Kidney (tissue), 13 donors: ENCODE measurements at regions not wholly inside any gene's neighbourhood (a gene's known extent, or its start where the extent isn't known, plus 50 kb on each side); places are given as distances from the start of the nearest gene placed in this dataset.

ENCODE experiments used
- DNase-seq, 5 donors: peaks; one replicate each; pipeline ENCODE4 v3.0.0-alpha.2; 2013 to 2020
- FAIRE-seq: peaks from 2 replicates; lab custom pipeline; 2012; peaks lifted over from hg19 to GRCh38; lab: Jason Lieb, UNC
- H3K27ac ChIP-seq, 2 donors: one replicate each; pipeline ENCODE4 v1.7.0; 2013; ENCODE audit warnings: low read depth in 2 of 2, low read length in 2 of 2, inconsistent platforms in 1 of 2
- H3K27me3 ChIP-seq: one replicate; pipeline ENCODE4 v1.7.1; 2013; ENCODE audit warnings: low read length, inconsistent platforms; ENCODE audit not compliant: control insufficient read depth, insufficient read depth
- H3K36me3 ChIP-seq, 3 donors: one replicate each; pipeline versions ENCODE4 v1.7.0 to v1.7.1; 2013; ENCODE audit warnings: low read length in 3 of 3, control low read depth in 1 of 3, inconsistent platforms in 1 of 3; ENCODE audit not compliant: insufficient read depth in 3 of 3, control insufficient read depth in 2 of 3
- H3K4me1 ChIP-seq, 3 donors: one replicate each; pipeline versions ENCODE4 v1.7.0 to v1.7.1; 2013; ENCODE audit warnings: low read length in 3 of 3, inconsistent platforms in 1 of 3, low read depth in 1 of 3; ENCODE audit not compliant: control insufficient read depth in 2 of 3, insufficient read depth in 2 of 3
- H3K4me3 ChIP-seq, 3 donors: one replicate each; pipeline versions ENCODE4 v1.7.0 to v1.8.1; 2013; ENCODE audit warnings: low read length in 3 of 3, control low read depth in 1 of 3, inconsistent platforms in 1 of 3
- H3K9ac ChIP-seq, 3 donors: one replicate each; pipeline versions ENCODE4 v1.7.0 to v1.7.1; 2013; ENCODE audit warnings: low read length in 3 of 3, control low read depth in 1 of 3, inconsistent platforms in 1 of 3
- H3K9me3 ChIP-seq, 3 donors: one replicate each; pipeline versions ENCODE4 v1.7.0 to v1.7.1; 2013; ENCODE audit warnings: low read length in 3 of 3, control low read depth in 1 of 3, inconsistent platforms in 1 of 3; ENCODE audit not compliant: control insufficient read depth in 2 of 3, insufficient read depth in 1 of 3
- intact Hi-C: fragments of 100-400 bp; cut with DNase I; formaldehyde crosslinking; loops from one replicate; pipeline ENCODE4 v1.11.1; 2022
- TF ChIP-seq, protein P1 (sequence below): IDR thresholded peaks from 3 replicates; pipeline ENCODE4 v1.5.1; 2012; ENCODE audit warnings: mild to moderate bottlenecking, moderate library complexity, borderline replicate concordance; ENCODE audit not compliant: insufficient read depth; ENCODE audit errors: extremely low read depth
- donor health status: control.
- donor health status: control.
- donor health status: control.
- donor health status: control.
- donor health status: control.
- donor health status: DM: yes; HTN: yes; CAD: no.
- donor health status: Normal renal cell carcinoma (clear cell type).

GRCh38 chr14:21729703-21730233, 56.1 kb upstream of the OR4E1 start:
- FAIRE-seq (no peak), DNase-seq (no peak)
- Histone ChIP-seq H3K4me3 (no peak overlapping the region), H3K27me3 (no peaks in the 10 kb centered on the region), H3K9me3 (no peaks in the 10 kb centered on the region), H3K4me1 (no peaks in the 10 kb centered on the region), H3K9ac (no peak overlapping the region), H3K36me3 (no peaks in the 10 kb centered on the region), H3K27ac (no peak overlapping the region)
- intact Hi-C loops = no loop called here
- TF ChIP-seq, protein P1, sequence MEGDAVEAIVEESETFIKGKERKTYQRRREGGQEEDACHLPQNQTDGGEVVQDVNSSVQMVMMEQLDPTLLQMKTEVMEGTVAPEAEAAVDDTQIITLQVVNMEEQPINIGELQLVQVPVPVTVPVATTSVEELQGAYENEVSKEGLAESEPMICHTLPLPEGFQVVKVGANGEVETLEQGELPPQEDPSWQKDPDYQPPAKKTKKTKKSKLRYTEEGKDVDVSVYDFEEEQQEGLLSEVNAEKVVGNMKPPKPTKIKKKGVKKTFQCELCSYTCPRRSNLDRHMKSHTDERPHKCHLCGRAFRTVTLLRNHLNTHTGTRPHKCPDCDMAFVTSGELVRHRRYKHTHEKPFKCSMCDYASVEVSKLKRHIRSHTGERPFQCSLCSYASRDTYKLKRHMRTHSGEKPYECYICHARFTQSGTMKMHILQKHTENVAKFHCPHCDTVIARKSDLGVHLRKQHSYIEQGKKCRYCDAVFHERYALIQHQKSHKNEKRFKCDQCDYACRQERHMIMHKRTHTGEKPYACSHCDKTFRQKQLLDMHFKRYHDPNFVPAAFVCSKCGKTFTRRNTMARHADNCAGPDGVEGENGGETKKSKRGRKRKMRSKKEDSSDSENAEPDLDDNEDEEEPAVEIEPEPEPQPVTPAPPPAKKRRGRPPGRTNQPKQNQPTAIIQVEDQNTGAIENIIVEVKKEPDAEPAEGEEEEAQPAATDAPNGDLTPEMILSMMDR = no peak

DNA sequence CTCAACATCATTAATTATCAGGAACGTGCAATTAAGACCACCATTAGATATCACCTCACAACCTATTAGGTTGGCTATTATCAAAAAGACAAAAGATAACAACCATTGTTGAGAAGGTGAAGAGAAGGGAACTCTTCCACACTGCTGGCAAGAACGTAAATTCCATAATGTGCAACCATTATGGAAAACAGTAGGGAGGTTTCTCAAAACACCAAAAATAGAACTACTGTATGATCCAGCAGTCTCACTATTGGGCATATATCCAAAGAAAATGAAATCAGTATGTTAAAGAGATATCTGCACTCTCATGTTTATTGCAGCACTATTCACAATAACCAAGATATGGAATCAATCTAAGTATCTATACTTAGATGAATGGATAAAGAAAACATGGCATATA, 51.6 kb upstream of the OR4E1 start:
- Histone ChIP-seq H3K27me3 (no peaks in the 10 kb centered on the region), H3K27ac (no peak overlapping the region), H3K9me3 (no peaks in the 10 kb centered on the region), H3K9ac (no peak overlapping the region), H3K36me3 (no peaks in the 10 kb centered on the region), H3K4me3 (no peak overlapping the region), H3K4me1 (no peaks in the 10 kb centered on the region)
- intact Hi-C loops = no loop called here
- FAIRE-seq (no peak), DNase-seq (no peak)
- TF ChIP-seq, protein P1 = no peak

DNA sequence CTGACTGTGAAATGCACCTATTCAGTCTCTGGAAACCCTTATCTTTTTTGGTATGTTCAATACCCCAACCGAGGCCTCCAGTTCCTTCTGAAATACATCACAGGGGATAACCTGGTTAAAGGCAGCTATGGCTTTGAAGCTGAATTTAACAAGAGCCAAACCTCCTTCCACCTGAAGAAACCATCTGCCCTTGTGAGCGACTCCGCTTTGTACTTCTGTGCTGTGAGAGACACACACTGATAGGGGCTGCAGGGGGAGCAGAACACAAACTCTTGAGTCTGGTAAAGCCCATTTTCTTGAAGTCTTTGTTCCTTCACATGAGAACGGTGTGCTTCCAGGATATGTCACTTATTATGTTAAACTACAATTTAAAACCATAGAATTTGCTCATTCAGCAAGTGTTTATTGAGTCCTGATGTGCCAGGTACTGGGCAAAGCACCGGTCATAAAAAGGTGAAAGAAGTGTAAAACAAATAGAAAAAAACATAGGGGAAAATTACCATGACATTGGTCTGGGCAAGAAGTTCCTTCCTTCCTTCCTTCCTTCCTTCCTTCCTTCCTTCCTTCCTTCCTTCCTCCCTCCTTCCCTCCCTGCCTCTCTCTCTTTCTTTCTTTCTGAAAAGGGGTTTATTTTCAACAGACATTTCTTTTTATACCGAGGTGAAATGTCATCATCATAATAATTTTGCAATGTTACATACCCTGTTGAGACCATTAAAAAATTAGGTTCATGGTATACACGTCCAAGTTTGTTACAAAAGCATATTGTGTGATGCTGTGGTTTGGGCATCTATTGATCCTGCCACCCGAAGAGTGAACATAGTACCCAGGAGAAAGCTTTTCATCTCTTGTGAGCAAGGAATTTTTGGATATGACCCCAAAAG, 50.7 kb upstream of the OR4E1 start:
- intact Hi-C loops = no loop called here
- Histone ChIP-seq H3K36me3 (no peaks in the 10 kb centered on the region), H3K9ac (no peak overlapping the region), H3K4me3 (no peak overlapping the region), H3K27me3 (no peaks in the 10 kb centered on the region), H3K4me1 (no peaks in the 10 kb centered on the region), H3K27ac (no peak overlapping the region), H3K9me3 (no peaks in the 10 kb centered on the region)
- no peak for DNase-seq
- TF ChIP-seq, protein P1 = no peak
- FAIRE-seq = no peak
